Hepatic stellate cell (primary cell): ENCODE measurements at regions not wholly inside any gene's neighbourhood (a gene's known extent, or its start where the extent isn't known, plus 50 kb on each side); places are given as distances from the start of the nearest gene placed in this dataset.
"Not testable (repeated sequence)": the region's sequence is repeated elsewhere in the genome, so short reads cannot be mapped to it uniquely, and the experiment has no call there.

Experiments used
- DNase-seq: peaks from one replicate; pipeline ENCODE4 v3.0.0; 2011; ENCODE audit warnings: low spot score

GRCh38 chr4:85018983-85019382, 52.5 kb upstream of the WDFY3 start:
- DNase-seq, result no peak

DNA sequence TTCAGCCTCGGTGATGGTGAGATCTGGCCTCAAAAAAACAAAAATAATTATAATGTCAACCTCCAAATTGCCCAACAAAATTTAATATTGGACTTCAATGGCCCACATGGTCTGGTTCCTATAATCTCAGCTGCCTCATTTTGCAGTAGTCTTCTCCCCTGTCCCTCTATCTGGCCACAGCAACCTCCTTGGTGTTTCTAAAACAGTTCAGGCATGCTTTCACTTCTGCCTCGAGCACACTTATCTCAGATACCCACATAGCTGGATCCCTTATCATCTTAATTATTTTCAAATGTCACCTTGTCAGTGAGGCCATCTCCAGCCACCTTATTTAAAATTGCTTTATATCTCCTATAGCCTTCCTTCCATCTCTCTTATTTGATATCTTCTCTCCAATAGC, 52.9 kb upstream of the WDFY3 start:
- no peak for DNase-seq

DNA sequence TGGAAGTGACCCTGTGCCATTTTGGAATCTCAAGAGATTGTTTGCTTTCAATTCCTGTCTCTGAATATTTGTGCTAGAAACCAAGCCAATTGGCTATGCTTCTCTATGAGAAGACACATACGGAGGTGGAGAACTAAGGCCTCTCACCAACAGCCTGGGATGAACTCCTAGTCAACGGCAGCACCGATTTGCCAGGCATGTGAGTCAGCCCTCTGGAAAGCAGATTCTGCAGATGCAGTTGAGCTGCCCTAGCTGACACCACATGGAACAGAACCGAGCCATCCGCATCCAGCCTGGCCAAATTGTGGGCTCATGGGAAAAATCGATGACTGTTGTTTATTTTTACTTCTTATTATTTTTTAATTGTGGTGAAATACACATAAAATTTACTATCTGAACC, 58.2 kb upstream of the WDFY3 start:
- no peak for DNase-seq

GRCh38 chr4:85028910-85029309, 62.4 kb upstream of the WDFY3 start:
- peak; percentile 2 for DNase-seq

DNA sequence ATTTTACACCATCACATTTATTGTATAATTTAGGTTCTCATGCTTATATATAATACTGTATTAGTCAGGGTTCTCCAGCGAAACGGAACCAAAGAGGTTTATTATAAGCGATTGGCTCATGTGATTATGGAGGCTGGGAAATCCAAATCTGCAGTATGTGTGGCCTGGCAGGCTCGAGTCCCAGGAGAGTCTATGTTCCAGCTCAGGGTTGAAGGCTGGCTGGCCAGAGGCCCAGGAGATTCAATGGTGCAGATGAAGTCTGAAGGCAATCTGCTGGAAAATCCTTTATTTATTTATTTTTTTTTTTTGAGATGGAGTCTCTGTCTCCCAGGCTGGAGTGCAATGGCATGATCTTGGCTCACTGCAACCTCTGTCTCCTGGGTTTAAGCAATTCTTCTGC, 63.0 kb upstream of the WDFY3 start:
- DNase-seq, result no peak

GRCh38 chr4:85030156-85030555, 63.7 kb upstream of the WDFY3 start:
- no peak for DNase-seq

- DNase-seq, result not testable (repeated sequence)
Measured at GRCh38 chr4:85033838-85034237, 67.3 kb upstream of the WDFY3 start.

- DNase-seq, result peak; percentile 2
Measured at GRCh38 chr4:85039526-85039925, 73.0 kb upstream of the WDFY3 start.

DNA sequence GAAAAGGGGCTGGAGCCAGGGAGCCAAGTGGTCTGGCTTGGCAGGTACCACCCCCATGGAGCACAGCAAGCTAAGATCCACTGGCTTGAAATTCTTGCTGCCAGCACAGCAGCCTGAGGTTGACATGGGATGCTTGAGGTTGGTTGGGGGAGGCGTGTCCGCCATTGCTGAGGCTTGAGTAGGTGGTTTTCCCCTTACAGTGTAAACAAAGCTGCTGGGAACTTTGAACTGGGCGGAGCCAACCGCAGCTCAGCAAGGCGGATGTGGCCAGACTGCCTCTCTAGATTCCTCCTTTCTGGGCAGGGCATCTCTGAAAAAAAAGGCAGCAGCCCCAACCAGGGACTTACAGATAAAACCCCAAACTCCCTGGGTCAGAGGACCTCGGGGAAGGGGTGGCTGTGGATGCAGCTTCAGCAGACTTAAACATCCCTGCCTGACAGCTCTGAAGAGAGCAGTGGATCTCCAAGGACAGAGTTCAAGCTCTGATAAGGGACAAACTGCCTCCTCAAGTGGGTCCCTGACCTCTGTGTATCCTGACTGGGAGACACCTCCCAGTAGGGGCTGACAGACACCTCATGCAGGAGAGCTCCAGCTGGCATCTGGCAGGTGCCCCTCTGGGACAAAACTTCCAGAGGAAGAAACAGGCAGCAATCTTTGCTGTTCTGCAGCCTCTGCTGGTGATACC, 77.5 kb upstream of the WDFY3 start:
- not testable (repeated sequence) for DNase-seq

DNA sequence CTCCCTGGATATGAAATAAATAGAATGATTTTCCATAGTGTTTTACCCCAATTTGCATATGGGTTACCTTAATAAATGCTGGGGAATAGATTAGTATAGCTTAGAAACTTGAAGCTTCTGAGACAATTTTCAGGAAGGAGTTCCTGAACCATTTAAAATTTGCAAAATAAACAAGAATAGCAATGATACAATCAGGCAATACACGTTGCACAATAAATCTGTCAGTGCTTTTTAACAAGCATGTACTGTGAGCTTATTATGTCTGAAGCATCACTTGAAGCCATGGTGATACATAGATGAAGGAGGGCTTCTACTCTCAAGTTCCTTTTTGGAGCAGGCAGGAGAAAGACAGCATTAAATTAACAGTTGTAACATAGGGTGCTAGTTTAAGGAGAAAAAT, 84.2 kb upstream of the WDFY3 start:
- DNase-seq, result no peak

- DNase-seq, result no peak
Measured at GRCh38 chr4:85051526-85051925, 85.0 kb upstream of the WDFY3 start.

GRCh38 chr4:85054925-85055324, 88.4 kb upstream of the WDFY3 start:
- DNase-seq, result not testable (repeated sequence)

- DNase-seq, result no peak
Measured at GRCh38 chr4:85058551-85058950, 92.1 kb upstream of the WDFY3 start.

- no peak for DNase-seq
Measured at GRCh38 chr4:85061974-85062373, 95.5 kb upstream of the WDFY3 start.

DNA sequence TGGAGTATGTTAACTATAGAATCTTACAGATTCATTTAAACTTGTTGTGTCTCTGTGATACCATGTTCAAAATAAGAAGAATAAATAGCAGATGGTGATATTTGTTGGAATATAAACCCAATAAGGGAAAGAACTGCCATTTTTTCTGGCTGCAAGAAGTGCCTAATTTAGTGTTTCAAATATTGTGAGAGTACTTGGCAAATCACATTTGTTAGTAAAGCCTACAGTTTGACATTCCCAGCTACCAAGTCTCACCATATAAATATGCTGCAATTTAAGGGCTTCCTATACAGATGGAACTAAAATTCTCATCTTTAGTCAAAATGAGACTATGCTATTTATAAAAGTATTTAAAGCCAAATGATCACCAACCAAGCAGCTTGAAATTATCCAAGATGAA, 96.0 kb upstream of the WDFY3 start:
- DNase-seq, result no peak

GRCh38 chr4:85067342-85067741, 100.9 kb upstream of the WDFY3 start:
- no peak for DNase-seq

DNA sequence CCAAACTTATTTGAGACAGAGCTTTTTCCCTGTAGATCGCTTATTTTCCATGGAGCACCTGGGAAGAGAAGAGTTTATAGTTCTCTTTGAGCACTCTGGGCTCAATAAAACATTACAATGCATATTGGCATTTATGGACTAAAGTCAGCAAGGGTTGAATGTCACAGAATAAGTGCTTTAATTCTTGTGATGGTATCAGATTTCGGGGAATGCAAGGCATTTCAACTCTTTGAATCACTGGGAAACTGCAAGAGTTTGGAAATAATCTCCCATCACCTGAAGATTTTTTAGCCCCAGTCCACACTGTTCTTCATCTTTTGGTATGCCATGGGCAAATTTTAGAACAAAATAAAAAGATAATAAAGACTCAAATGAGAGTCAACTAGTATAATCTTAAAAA, 111.5 kb upstream of the WDFY3 start:
- DNase-seq, result no peak

DNA sequence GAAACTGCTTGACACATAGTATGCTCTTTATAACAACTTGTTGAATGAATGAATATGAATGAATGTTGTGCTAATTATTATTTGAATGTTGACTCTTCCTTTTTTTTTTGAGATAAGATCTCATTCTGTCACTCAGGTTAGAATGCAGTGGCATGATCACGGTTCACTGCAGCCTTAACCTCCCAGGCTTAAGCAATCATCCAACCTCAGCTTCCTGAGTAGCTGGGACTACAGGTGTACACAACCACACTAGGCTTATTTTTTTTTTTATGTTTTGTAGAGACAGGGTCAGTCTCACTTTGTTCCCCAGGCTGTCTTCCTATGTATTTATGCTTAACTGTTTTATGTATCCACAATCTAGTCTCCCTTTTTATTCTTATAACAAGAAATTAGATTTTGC, 114.7 kb upstream of the WDFY3 start:
- DNase-seq, result no peak

- peak; percentile 3 for DNase-seq
Measured at GRCh38 chr4:85084371-85085094, 118.0 kb upstream of the WDFY3 start.

DNA sequence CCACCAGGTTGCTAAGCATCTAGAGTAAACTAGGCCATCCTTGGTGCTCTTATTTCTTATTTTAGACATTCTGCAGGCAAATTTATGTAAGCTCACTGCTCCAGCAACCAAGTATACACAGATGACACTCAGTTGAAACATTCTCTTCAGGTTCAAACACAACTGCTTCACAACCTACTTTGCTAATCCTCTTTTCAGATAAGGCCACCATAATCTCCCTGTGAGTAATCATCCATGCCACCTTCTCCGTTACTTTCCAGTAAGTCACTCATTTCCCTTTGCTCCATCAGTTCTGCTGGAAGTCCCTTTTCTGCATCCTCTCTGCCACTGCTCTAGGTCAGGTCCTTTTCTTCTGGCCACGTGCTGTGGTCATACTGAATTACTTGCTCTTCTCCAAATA, 120.2 kb upstream of the WDFY3 start:
- no peak for DNase-seq

GRCh38 chr4:85092536-85092935, 126.0 kb upstream of the WDFY3 start:
- DNase-seq, result no peak

DNA sequence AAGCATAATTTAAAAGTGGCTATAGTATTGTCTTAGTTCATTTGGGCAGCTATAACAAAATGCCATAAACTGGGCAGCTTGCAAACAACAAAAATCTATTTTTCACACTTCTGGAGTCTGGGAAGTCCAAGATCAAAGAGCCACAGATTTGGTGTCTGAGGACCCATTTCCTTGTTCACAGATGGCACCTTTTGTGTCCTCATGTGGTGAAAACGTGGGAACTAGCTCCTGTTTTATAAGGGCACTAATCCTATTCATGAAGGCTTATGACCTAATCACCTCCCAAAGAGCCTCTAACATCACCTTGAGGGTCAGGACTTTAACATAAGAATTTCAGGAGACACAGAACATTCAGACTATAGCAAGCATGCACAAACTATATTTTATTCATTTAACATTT, 126.5 kb upstream of the WDFY3 start:
- no peak for DNase-seq

GRCh38 chr4:85094735-85095134, 128.2 kb upstream of the WDFY3 start:
- no peak for DNase-seq

DNA sequence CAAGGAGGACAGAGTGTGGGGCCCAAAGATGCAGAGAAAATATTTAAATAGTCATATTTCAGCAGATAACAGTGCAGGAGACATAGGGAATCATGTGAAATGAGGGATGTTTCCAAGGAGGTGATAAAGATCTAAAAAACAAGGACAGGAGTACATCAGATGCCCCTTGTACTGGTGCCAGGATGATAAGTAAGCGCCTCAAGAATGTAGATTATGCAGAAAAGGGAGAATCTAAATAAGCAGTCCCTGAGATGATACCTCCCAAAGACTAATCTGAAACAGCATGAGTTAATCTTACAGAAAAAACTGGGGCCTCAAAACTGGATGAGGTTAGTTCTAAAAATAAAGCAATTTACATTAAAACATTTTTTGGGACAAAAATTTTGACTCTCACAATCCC, 136.1 kb upstream of the WDFY3 start:
- DNase-seq, result no peak
